NCI-H2029 treated with DMSO at 0.1 percent for 48 hours (cell line): ENCODE measurements at regions not wholly inside any gene's neighbourhood (a gene's known extent, or its start where the extent isn't known, plus 50 kb on each side); places are given as distances from the start of the nearest gene placed in this dataset.
"Not testable (repeated sequence)": the region's sequence is repeated elsewhere in the genome, so short reads cannot be mapped to it uniquely, and the experiment has no call there.

Experiments
- DNase-seq: peaks from one replicate; lab custom pipeline; 2025; lab: John Stamatoyannopoulos, UW

- no peak for DNase-seq
Observed at GRCh38 chr13:111005364-111005763, 90.5 kb upstream of the ANKRD10 start.

- DNase-seq = no peak
Observed at GRCh38 chr13:111004444-111004843, 89.6 kb upstream of the ANKRD10 start.

GRCh38 chr13:111001636-111002035, 86.8 kb upstream of the ANKRD10 start:
- no peak for DNase-seq

- no peak for DNase-seq
Observed at GRCh38 chr13:110993788-110994187, 78.9 kb upstream of the ANKRD10 start.

GRCh38 chr13:110991991-110992508, 77.2 kb upstream of the ANKRD10 start:
- no peak for DNase-seq

GRCh38 chr13:110989331-110989730, 74.5 kb upstream of the ANKRD10 start:
- DNase-seq = no peak

GRCh38 chr13:110985541-110985940, 70.7 kb upstream of the ANKRD10 start:
- no peak for DNase-seq

GRCh38 chr13:110984798-110985197, 69.9 kb upstream of the ANKRD10 start:
- DNase-seq = no peak

GRCh38 chr13:110984381-110984780, 69.5 kb upstream of the ANKRD10 start:
- no peak for DNase-seq

- DNase-seq = no peak
Observed at GRCh38 chr13:110983241-110983640, 68.4 kb upstream of the ANKRD10 start.

GRCh38 chr13:110981379-110981778, 66.5 kb upstream of the ANKRD10 start:
- DNase-seq = no peak

- no peak for DNase-seq
Observed at GRCh38 chr13:110980921-110981320, 66.1 kb upstream of the ANKRD10 start.

- not testable (repeated sequence) for DNase-seq
Observed at GRCh38 chr13:110979149-110979548, 64.3 kb upstream of the ANKRD10 start.

- DNase-seq = no peak
Observed at GRCh38 chr13:110978390-110978789, 63.5 kb upstream of the ANKRD10 start.

GRCh38 chr13:110976785-110977184, 61.9 kb upstream of the ANKRD10 start:
- DNase-seq = no peak

GRCh38 chr13:110973007-110973700, 58.3 kb upstream of the ANKRD10 start:
- no peak for DNase-seq

- DNase-seq = no peak
Observed at GRCh38 chr13:110971486-110971885, 56.6 kb upstream of the ANKRD10 start.

- not testable (repeated sequence) for DNase-seq
Observed at GRCh38 chr13:110967156-110967855, 52.4 kb upstream of the ANKRD10 start.

- no peak for DNase-seq
Observed at GRCh38 chr13:110965755-110966134, 50.9 kb upstream of the ANKRD10 start.

GRCh38 chr13:110965038-110965754, 50.3 kb upstream of the ANKRD10 start:
- DNase-seq = no peak
